ENCODE measurements at regions not wholly inside any gene's neighbourhood (a gene's known extent, or its start where the extent isn't known, plus 50 kb on each side); places are given as distances from the start of the nearest gene placed in this dataset.

DNA sequence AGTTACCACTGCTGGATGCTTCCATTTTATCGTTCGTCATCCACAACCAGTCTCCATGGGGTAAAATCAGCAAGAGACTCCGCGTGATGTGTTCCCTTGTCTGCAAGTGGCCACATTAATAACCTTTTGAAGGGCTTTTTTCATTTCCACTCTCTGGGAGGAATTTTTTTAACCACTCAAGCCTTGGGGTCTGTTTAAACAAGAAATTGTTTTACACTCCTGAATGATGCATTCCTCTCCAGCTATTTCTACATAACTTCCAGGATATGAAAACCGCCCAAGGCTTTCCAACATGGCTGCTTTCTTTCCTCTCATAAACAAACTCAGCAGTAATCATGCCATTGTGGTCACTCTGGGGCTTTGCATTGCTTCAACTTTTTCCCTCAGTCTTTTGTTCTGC is 217.2 kb upstream of the DAPK1 start:
- DNase-seq (ENCODE audit: low spot score), result no peak

DNA sequence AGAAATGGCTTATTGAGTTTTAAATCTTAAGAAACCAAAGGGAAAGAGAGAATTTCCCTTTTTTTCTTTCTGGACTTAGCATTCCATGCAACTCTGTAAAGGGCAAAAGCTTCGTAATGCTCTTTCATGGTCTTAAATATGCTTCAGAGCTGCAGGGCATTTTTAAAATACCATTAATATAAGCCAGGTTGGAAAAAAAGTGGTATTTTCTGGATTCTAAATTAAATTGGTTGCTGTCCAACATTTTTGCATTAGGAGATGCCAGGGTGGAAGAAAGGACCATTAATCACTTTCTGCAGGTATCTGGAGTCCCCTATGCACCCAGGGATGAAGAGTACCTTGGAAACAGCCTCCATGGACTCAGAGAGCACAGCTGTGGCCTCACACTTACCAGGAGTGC is 215.1 kb upstream of the DAPK1 start:
- no peak for DNase-seq (ENCODE audit: low spot score)

DNA sequence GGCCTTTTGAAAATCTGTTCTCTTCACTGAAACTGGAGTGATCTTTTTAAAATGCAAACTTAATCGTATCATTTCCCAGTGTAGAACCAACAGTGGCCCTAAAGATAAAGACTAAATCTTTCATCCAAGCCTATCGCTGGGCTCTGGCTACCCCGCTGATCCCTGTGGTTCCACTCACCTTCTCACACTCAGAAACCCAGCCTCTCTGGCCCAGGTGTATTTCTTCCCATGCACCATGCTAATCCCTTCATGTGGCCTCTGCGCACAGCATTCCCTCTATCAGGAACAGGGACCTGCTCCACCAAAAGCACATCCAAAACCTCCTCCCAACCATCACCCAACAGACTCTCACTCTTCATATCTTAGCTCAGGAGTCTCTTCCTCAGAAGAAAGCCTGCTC is 214.1 kb upstream of the DAPK1 start:
- no peak for DNase-seq (ENCODE audit: low spot score)

DNA sequence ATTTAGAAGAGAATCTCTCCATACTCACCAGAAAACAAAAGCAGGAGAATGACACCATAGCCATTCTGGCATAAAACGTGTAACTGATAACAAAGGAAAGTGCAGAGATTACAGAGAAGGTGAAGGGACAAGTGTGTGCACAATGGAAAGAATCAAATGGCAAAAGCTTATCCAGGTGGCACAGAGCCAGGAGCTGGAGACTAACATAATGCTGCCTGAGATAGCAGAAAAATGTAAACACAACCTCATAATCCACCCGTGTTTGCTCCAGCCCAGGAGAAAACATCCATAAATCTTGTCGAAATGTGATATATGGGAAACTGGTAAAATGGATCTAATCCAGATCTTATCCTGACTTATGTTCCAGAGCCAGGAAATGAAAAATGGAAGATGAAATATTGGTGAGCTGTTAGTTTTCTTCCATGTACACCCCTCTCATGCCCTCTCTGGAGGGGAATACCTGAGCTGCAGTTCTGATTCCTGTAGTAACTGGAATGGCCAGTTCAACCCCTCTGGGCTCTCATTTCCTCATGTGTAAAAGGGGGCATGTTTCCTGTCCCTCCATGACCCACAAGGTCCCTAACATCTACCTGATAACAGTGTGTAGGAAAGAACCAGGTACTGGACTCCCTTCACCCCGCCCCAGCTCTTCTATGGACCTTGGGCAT is 212.3 kb upstream of the DAPK1 start:
- DNase-seq (ENCODE audit: low spot score), result no peak

DNA sequence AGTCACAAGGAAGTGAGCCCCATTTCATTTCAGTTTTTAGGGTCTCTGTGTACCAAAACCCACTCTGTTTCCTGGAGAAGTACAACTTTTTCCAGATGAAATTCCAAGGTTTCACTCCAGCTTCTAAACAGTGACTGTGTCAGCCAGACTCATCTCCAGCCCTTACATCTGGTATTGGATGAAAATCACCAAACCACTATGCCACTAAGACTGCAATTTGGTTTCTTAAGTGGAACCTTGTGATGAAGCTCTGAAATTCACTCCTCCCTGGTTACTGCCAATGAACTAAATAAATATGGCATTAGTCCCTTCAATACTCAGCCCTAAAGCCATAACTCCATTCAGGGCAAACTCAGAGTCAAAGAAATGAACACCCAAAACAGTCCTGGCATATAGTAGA is 211.2 kb upstream of the DAPK1 start:
- no peak for DNase-seq (ENCODE audit: low spot score)

DNA sequence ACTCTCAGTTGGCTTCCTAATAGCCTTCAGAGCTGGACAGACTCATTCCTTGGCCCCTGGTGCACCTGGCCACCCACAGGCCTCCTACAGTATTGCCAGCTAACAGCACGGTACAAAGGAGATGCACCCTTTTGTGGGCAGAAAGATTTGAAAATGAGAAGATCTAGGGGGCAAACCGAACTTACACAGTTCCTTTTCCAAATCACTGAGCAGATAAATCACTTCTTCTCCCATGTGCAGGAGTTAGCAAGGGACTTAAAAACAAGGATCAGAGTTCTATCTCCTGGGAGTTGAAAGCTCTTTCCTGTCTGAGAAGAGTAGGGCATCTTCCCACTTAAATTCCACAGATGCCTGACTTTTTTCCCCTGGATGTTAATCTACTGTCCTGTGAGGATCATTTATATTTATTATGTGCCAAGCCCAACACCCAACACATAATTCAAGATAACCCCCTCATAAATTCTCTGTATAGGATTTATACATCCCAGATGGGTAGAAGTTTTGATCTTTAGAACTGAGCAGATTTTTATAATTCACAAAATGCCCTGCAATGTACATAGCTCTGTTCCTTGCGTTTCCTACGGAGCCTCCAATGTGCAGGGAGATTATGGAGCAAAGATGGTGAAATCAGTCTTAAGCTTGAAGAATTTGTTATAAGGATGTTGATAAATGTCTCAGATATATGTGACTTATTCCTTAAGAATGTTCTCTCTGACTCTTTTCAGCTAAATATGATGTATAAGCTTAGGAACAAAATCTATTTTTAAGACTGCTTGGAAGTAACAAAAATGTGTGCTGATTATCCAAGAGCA is 207.2 kb upstream of the DAPK1 start:
- no peak for DNase-seq (ENCODE audit: low spot score)

DNA sequence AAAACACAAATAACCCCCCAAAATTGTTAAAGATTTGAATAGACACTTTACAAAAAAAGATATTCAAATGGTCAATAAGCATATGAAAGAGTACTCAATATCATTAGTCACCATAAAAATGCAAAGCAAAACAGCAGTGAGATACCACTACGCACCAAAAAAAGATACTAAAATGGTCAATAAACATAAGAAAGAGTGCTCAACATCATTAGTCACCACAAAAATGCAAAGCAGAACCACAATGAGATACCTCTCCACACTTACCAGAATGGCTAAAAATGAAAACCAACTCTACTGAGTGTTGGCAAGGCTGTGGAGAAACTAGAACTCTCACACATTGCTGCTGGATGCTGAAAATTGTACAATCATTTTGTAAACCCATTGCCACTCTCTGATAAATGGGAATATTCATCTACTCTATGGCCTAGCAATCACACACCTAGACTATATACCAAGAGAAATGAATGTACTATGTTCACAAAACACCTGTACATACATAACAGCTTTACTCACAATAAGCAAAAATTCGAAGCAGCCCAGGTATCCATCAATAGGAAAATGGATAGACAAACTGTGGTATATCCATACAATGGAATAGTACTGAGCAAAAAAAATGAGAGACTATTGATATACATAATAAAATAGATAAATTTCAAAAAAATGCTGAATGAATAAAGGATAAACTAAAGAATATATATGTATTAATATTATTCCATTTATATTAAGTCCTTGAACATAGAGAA is 205.0 kb upstream of the DAPK1 start:
- no peak for DNase-seq (ENCODE audit: low spot score)

DNA sequence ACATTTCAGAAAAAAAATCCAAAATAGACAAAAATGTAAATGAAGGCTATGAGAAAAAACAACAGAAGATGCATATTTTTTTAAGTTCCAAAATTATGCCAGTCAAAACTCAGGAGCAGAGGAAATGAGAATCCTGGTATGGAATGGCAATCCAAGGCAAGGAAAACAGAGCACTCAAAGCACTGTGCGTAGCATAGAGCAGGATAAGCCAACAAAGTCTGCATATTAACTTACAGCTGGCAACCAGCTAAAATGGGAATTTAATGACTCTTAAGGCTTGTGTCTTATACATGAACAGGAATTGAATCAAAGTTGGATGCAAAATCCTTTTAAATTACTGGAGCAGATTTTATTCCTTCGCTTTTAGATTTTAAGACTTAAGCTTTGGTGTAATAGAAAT is 203.5 kb upstream of the DAPK1 start:
- no peak for DNase-seq (ENCODE audit: low spot score)

DNA sequence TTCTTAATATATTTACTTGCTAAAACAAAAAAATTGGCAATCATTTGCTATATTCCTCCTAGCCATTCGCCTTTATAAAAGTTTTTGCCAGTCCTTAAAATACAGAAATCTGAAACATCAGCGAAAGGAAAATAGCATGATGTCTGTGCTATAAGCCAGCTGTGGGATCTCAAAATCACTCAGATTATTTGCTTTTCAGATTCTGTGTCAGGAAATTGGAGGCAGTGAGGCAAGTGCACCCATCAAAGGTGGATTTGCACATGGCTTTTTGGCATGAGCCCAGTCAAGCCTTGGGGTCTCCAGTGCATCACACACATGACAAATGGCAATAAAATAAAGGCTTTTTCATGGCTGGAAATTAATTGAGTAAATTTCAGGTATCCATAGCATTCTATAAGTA is 196.8 kb upstream of the DAPK1 start:
- no peak for DNase-seq (ENCODE audit: low spot score)

DNA sequence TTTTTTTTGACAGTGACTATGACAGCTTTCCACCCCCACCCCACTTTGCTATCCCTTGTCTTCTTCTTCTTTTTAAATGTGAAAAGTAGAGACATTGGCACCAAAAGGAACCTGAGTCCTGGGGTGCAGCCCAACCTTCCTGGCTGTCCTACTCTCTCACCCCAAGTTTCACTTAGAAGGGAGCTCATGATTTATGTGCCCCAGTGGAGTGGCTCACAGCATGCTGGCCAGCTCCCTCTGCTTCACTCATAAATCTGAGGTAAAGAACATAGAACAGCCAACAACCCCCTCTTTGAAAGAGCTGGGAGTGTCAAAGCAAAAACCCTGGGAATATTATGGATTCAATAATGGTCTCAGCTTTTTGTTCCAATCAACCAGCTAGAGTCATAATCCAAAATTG is 196.3 kb upstream of the DAPK1 start:
- DNase-seq (ENCODE audit: low spot score), result no peak

DNA sequence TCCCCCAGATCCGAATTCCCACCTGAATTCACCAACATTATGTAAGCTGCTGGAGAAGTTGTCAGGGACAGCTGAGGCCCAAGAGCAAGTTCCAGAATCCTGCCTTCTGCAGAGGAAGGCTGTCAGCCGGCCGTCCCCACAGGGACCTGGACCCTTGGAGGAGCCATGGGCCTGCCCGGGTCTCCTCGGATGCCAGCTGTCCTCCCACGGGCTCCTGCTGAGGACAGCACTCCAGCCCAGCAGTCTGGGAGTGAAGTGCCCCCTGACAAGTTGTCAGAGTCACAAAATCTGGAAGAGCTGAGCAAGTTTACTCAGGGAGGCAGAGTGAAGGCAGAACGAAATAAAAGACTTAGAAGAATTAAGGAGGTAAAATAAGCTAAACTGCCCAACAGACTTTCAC is 192.5 kb upstream of the DAPK1 start:
- DNase-seq (ENCODE audit: low spot score), result no peak

DNA sequence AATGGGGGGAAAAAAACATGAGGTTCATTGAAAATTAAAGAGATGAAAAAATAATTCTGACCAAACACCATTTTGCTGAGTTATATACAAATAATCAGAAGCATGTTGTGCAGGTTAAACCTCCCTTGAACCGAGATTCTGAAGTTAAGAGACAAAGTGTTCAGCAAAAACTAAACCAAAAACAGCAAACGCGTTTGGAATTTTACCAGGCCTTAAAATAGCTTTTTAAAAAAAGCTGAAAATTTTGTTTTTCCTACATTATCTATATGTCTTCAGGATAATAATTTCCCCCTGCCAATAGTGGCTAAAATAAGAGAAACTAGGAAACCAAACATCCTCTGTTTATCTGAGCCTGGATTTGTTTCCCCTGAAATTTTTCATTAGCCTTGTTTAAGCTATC is 191.7 kb upstream of the DAPK1 start:
- DNase-seq (ENCODE audit: low spot score), result no peak

DNA sequence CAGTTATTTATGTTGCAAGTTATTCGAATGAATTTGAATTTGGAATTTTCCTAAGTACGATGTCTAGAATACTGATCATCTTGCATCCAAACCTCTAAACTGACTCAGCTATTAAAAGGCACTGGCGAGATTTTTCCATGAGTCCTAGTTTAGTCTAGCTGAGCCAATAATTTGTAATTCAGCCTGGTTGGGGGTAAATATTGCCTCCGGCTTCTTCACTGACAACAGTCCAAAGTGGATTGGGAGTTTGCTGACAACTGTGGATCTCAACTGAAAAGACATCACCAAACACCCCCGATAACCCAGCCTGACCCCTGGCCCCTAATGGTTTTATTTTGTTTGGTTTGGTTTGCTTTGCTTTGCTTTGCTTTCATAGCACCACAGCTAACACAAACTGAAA is 189.8 kb upstream of the DAPK1 start:
- no peak for DNase-seq (ENCODE audit: low spot score)

DNA sequence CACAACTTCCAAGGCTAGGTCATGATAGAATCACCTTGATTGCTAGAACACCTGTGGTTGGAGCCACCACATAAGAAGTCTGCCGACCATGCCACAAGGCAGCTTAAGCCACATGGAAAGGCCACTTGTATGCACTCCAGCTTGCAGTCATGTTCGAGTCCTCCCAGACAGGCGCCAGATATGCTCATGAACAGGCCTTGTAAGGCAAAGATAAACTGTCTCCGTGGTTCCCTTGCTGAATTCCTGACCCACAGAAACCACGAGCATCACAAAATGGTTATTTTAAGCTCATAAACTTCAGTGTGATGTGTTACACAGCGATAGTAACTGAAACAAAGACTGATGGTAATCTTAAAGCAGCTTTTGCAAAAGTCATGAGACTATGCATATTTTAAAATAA is 188.4 kb upstream of the DAPK1 start:
- DNase-seq (ENCODE audit: low spot score), result no peak

DNA sequence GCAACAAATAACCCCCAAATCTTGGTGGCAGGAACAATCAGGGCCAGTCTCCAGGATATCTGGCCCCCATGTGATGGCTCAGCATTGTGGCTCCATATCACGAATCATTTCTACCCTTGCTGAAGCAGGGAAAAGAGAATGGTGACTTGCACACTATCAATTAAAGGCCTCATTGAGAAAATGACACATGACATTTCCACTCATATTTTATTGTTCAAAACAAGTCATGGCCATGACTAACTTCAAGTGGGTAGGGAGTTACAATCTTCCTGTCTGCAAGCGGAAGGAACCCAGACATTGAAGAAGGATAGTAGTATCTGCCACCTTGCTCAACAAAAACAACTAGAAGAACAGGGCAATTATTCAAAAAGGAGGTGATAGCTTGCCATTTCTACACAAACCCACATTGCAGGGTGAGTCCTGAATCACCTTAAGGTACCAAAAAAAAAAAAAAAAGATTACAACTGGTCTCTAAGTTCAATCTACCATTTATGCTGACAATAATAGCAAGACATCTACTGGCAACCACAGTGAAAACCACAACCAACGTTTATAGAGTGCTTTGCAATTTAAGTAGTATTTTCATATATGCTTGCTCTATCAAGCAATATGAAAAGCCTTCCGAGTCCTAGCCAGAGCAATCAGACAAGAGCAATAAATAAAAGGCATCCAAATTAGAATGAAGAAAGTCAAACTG is 186.7 kb upstream of the DAPK1 start:
- no peak for DNase-seq (ENCODE audit: low spot score)

DNA sequence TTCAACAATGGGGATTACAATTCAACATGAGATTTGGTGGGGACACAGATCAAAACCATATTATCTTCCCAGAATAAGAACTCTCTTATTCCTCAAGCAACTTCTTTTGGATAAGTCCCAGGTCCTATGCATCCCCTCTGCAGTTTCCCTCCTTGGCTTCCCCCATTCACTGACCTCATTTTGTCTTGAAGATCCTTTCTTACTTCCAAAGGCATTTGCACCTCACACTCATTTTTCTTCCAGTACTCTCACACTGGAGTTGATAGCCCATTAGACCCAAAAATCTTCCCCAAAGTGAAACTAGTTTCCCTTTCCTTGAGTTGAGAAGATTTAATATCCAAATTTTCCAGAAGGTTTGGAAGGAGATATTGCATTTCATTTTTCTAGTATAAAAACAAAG is 178.0 kb upstream of the DAPK1 start:
- no peak for DNase-seq (ENCODE audit: low spot score)

DNA sequence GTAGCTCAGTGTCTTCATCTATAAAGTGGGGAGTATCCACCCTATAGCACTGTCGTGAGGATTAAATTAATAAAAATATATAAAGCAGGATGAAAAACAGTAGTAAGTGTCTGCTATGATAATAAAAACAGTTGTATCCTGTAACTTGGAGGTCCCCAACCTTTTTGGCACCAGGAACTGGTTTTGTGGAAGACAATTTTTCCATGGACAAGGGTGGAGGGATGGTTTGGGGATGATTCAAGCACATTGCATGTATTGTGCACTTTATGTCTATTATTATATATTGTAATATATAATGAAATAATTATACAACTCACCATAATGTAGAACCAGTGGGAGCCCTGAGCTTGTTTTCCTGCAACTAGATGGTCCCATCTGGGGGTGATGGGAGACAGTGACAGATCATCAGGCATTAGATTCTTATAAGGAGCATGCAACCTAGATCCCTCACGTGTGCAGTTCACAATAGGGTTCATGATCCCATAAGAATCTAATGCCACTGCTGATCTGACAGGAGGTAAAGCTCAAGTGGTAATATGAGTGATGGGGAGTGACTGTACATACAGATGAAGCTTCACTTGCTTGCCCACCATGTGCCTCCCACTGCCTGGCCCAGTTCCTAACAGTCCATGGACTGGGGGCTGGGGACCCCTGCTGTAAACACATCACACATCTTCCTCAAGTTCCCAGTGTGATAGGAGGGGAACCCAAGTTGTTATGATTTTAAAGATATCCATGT is 177.4 kb upstream of the DAPK1 start:
- DNase-seq (ENCODE audit: low spot score), result no peak

DNA sequence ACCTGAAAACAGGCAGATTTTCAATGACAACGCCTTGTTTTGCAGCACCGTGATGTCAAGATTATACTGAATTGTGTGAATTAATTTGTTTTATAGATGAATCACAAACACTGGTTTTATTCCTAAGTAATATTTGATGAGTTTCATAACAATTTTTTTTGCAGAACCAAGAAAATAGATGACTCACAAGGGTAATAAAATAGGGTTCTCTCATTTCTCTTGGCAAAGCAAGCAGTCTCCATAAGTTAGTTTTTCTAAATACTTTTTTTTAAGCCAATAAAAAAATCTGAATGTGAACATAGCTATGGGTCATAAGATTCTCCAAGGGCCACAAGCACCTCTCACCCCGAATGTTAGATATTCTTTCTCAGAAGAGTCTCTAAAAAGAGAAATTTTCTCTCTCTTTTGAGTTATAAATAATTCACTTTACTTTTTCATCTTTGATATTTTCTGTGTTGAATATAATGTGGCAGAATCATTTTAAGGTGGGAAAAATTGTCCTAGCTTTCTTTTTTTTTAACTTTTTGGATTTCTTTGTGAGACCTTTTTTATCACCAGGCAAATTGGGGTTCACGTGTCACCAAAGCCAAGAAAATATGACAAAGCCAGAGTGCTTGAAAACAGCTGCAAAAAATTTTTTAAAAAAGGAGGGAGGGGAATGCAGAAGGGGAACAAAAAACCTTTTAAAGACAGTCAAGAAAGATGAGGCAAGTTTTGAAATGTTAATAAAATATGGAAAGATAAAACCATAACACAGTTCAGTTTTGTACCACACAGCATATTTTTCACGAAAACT is 174.6 kb upstream of the DAPK1 start:
- DNase-seq (ENCODE audit: low spot score), result no peak

DNA sequence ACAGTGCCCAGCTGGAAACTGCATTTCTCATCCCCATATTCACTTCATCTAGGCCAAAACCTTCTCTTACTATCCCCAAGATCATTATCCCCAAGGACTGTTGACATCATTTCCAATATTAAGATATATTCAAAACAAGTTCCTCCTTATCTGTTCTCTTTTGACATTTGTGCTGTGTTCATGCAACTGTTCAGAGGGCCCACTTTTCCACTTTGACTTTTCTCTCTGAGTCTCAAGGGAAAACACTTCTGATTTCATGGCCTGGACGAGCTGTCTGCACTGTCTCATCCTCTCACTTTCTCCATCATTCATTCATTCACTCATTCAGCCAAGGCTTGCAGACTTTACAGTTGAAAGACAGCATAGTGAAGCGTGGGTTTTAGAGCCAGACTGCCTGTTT is 173.7 kb upstream of the DAPK1 start:
- DNase-seq (ENCODE audit: low spot score), result no peak

DNA sequence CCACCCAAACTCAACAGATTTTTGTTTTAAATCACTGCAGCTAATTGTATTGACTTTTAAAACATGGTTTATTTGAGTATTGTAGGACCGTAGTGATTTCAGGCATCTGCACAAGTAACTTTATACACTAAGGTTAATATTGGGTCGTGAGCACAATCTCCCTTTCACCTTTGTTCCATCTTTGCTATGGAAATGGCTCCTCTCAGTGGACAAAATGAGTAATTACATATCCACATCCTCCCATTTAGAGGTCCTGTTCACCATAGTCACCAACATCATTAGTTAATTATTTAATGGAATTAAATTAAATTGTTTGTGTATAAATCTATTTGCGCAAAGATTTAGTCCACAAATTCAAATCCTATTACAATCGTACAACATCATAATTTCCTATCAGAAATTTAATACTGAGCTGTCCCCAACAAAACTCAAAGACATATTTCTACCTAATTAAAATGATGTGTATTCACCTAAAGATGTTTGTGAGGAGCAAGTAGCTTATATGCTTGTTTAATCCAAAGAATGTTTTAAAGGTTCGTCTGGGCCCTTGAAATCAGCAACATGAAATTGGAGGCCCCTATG is 173.0 kb upstream of the DAPK1 start:
- DNase-seq (ENCODE audit: low spot score), result peak; percentile 29
